DMS153 (cell line): ENCODE measurements at regions not wholly inside any gene's neighbourhood (a gene's known extent, or its start where the extent isn't known, plus 50 kb on each side); places are given as distances from the start of the nearest gene placed in this dataset.
A peak's percentile ranks its signal among the peaks of the same experiment; 100 is the strongest.

Experiments
- DNase-seq: peaks from one replicate; lab custom pipeline; 2025; lab: John Stamatoyannopoulos, UW

DNA sequence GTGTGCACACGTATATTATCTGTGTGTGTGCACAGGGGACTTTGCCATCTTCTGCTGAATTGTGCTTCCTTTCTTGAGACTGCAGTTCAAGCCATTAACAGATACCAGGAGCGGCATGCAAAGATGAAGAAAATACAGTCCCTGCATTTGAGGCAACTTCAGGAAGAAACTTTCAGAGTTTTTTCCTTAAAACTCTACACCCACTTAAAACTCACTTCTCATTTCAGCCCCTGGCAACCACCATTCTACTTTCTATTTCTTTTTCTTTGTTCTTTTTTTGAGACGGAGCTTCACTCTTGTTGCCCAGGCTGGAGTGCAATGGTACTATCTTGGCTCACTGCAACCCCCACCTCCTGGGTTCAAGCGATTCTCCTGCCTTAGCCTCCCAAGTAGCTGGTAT lies 448.9 kb upstream of the ZMIZ1 start:
- DNase-seq, result no peak

DNA sequence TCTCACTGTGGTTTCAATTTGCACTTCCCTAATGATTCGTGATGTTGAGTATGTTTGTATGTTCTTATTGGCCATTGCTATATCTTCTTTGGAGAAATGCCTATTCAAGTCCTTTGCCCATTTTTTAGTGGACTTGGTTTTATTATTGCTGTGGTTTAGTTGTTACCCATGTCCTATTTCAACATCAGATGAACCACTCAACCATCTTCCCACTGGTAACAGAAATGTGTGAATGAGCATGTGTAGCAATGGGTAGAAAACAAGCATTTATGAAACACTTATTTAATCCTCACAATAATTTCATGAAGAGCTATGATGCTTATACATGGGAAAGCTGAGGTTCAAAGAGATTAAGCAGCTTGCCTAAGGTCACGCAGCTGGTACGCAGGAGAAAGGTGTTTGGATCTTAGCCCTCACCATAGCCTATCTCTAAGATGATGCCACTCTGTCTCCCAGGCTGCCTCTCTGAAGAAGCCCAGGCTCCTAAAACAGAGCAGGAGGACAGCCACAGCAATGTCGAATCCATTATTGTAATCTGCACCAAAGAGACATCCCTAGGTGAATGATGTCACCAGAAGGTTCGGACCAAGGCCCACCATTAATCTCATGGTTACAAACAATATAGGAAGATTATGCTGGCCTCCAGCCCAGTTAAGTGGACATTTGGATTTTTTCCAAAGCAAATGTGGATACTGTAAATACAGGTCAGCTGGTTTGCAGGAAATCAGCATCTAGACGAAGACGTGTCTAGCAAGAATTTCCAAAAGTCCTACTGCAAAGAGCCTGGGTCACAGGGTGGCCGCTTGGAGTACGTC lies 447.6 kb upstream of the ZMIZ1 start:
- DNase-seq, result peak; percentile 82

- peak; percentile 57 for DNase-seq
Measured at GRCh38 chr10:78623578-78624215, 445.1 kb upstream of the ZMIZ1 start.

DNA sequence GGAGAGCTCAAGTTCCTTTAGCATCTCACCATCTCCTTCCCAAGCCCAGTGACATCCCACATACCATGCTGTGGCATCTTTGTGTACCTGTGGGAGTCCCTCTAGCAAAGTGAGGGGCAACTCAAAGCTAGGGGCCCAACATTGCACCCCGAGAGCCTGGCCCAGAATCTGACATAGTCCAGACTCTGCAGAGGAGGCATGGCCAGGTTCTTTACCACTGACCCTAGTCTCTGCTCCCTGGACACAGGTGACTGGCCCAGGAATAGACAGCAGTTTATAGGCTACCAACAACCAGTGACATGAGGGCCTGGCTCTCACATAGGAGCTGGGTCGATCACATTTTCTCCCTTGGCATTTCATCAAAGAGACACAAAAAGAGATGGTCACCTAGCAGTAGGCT lies 444.0 kb upstream of the ZMIZ1 start:
- no peak for DNase-seq

DNA sequence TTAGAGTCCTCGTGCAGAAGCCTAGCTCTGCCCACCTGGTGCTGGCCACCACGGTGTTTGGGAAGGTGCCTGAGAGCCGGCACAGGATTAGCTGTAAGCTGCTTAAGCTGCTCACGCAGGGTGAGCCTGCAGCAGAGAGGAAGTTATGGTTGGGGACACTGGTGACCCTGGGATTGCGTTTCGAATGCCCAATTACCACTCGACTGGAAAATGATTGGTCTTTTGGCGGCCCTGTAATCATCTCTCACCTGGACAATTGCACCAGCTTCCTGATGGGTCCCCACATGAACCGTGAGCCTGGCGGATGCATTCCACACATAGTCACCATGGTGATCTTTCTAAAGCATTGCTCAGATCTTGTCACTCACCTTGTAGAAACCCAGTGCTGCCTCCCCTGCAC lies 442.3 kb upstream of the ZMIZ1 start:
- DNase-seq, result peak; percentile 24

DNA sequence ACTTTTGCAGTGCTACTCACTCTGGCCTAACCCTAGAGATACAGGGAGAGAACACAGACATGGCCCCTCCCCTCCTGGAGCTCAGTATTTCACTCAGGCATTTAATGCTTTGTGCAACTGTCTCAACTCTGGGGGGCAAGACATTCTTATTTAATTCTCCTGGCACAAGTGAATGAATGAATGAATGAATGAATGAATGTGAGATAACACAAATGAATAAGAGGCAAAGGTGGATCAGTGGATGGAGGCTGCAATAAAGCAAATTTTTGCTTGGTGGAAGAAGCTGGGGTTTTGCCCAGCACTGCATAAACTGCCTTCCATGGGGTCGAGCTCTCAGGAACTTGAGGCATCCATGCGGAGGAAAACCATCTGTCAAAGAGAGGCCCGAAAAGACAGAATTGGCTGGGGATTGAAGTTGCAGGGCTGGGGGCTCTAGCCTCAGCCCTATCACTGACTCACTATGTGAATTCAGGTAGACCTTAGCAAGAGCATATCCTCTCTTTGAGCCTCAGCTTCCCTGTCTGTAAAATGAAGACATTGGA lies 441.4 kb upstream of the ZMIZ1 start:
- no peak for DNase-seq

DNA sequence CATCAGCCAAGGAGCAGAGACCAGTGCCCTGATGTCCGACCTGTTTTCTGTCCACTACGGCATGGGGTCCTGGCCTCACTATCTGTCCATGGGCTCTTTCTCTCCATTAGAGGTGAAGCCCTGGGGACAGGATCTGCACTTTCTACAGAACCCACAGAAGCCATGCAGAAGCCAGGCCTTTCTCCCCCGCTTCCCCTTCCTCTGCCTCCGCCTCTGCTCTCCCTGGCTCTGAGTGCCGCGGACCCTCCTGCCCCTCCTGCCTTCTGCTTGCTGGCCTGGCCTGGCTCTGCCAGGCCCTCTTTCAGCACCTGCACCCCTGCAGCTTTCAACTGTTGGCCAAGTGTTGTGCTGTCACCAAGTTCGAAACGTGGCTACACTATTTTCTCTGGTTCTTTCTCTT lies 439.8 kb upstream of the ZMIZ1 start:
- no peak for DNase-seq

DNA sequence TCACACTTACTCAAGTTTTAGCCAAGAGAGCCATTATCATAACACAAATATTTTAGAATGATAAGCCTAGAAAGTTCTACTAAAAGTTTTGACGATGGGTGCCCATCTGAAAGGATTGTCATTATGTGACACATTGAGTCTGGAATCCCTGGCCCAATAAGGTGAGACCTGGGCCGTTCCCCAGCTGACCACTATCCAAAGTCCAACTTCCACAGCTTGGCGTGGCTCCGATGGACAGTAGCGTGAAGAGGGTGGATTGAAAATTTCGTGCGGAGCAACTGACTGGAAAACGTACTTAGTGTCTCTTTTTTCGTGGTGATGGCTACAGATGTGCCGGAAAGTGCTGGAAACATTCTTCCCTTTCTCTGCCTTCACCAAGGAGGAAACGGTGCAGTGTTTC lies 439.0 kb upstream of the ZMIZ1 start:
- no peak for DNase-seq

- no peak for DNase-seq
Measured at GRCh38 chr10:78630944-78631838, 437.6 kb upstream of the ZMIZ1 start.

DNA sequence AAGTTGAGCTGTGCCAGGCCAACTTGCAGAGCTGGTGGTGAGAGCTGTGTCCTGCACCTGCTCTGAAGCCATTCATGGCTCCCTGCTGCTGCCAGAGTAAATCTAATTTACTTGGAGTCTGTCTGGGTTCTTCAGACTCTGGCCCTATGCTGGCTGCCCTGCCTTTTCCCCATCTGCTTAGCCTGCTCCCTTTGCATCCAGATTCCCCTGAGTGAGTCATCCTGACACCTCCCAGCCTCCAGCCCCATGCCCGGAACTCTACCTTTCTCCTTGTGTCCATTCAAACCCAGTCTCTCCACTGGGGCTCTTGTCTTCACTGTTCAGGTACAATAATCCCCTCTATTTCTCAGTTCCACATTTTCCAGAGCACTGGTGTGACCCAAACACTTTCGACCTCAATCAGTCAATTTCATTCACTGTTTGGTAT lies 434.4 kb upstream of the ZMIZ1 start:
- no peak for DNase-seq

DNA sequence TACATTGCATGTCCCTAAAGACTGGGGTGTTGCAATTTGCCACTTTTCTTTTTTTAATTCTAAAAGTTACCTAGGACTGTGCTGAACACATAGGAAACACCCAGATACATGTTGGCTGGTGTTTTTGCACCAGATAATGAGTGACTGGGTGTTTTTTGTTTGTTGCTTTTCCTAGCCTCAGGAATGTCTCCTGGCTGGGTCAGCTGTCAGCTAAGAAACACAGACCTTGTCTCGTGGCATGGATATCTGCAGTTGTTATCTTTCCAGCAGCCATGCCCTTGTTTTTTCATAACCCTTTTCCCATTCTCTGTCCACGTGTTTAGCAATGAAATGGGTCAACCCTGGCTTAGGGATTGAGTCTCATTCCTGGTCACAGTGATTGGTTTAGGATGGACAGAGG lies 433.9 kb upstream of the ZMIZ1 start:
- no peak for DNase-seq

DNA sequence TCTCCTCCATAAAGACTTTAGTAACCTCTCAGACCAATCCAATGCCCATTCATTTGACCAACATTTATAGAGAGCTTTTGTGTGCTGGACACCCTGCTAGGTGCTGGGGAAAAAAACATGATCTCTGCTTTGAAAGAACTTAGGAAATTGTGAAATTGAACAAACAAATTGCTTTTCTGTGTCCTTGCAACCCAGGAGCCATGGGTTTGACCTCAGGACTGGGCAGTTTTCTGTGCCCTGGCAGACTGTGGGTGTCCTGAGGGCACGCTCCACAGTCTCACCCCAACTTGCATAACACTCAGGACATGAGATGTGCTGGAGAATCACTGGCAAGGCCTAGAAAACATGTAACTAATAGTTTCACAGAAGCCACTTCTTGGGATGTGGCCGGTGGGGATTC lies 429.1 kb upstream of the ZMIZ1 start:
- no peak for DNase-seq

DNA sequence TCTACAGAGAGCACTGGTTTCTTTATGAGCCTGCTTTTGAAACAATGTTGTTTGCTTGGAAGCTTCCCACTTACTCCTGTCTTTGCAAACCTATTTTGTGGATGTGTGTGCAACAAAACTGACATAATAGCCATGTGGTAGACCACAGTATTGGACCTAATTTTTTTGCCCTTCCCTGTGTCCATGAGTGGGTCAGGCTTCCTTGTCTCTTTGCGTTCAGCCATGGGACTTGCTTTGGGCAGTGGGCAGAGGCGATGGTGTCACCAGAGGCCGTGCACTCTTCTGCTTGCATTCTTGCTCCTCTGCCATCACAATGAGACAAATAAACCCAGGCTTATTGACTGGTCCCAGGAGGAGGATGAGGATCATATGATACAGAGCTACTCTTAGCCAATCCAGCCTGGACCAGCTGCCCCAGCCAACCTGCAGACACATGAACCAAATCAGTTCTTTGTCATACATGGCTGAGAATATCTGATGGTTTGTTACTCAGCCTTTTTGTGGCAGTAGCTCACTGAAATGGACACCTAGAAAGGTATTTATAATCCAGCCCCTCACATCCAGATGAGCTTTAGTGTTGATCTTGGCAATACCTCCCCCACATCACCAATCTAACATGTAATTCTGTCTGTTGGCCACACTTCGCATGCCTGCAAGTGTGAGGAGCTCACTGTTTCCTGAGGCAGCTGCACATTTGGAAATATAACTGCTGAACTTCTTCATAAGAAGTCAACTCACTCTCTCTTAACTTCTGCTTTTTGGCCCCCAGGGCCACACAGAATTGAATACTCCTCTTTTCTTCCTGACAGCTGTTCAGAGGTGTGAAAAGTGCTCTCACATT lies 427.8 kb upstream of the ZMIZ1 start:
- DNase-seq, result no peak

GRCh38 chr10:78641693-78642092 lies 427.1 kb upstream of the ZMIZ1 start:
- no peak for DNase-seq

GRCh38 chr10:78642269-78642816 lies 426.4 kb upstream of the ZMIZ1 start:
- no peak for DNase-seq

DNA sequence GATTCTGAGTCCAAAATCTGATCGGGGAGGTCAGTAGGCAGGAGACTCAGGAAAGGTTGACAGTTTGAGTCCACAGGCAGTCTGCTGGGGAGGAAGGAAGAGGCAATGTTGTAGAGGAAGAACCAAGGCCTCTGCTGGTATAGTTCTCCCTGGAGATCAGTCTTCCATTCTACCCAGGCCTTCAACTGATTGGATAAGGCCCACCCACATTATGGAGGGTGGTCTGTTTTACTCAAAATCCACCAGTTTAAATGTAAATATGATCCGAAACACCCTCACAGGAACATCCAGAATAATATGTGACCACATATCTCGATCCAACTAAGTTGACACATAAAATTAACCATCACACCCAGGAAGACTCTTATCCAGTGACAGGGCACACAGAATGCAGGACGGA lies 425.3 kb upstream of the ZMIZ1 start:
- DNase-seq, result no peak

- DNase-seq, result no peak
Measured at GRCh38 chr10:78644550-78644949, 424.2 kb upstream of the ZMIZ1 start.

DNA sequence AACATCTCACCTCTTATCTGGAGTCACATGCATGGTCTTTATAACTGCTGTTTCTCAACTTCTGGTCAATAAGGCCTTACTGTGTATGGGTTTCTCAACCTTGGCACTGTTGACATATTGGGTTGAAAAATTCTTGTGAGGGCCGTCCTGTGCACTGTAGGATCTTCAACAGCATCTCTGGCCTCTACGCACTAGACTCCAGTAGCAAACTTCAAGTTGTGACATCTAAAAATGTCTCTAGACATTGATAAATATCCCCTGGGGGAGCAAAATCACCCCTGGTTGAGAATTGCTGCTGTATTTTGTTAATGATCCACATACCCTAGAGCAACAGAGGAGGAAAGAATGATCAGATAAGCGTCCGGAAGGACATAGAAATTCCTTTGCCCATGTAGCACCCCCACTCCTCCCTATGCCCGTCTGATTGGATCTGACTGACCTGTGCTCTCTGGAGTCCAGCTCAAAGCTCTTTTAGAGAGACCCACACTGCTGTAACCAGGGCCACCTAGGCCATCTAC lies 423.5 kb upstream of the ZMIZ1 start:
- no peak for DNase-seq

GRCh38 chr10:78645975-78646374 lies 422.8 kb upstream of the ZMIZ1 start:
- DNase-seq, result no peak

GRCh38 chr10:78648256-78648860 lies 420.4 kb upstream of the ZMIZ1 start:
- no peak for DNase-seq

DNA sequence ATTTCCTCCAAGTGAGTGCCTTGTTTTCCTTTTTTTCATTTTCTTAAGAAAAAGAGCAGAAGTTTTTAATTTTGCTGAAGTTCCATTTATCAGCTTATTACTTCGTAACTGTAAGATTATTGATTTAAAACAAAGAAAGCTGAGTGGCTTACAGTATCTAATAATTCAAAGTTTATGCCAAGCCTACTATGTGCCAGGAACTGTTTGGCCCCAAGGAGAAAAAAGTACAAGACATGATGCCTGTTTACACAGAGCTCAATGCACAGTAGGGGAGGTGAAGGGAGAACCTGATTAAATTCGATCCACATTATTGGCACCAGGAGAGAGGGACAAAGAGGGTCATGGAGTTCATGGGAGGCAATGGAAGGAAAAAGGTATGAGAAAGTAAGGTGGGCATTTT lies 419.3 kb upstream of the ZMIZ1 start:
- DNase-seq, result no peak
